Keratinocyte (primary cell): ENCODE measurements at regions not wholly inside any gene's neighbourhood (a gene's known extent, or its start where the extent isn't known, plus 50 kb on each side); places are given as distances from the start of the nearest gene placed in this dataset.

ENCODE experiments used
- DNase-seq: peaks from one replicate; pipeline ENCODE4 v3.0.0-alpha.2; 2011; ENCODE audit warnings: low read depth, missing footprints, low spot score
- FAIRE-seq: peaks from 2 replicates; lab custom pipeline; 2011; peaks lifted over from hg19 to GRCh38; lab: Jason Lieb, UNC
- H2AFZ ChIP-seq: 2 replicates; pipeline ENCODE4 v1.6.0; 2012; ENCODE audit warnings: low read length, control low read depth, inconsistent platforms; ENCODE audit not compliant: control insufficient read depth
- H3K27ac ChIP-seq: 2 replicates; pipeline ENCODE4 v1.5.1; 2011; ENCODE audit warnings: low read length; ENCODE audit not compliant: control insufficient read depth, insufficient read depth
- H3K27me3 ChIP-seq: 3 replicates; pipeline ENCODE4 v1.6.0; 2011; ENCODE audit warnings: low read length; ENCODE audit not compliant: control insufficient read depth, insufficient read depth; ENCODE audit errors: extremely low read depth
- H3K36me3 ChIP-seq, 2 experiments: 2 replicates in 1 of 2; 3 replicates in 1 of 2; pipeline ENCODE4 v1.5.1; 2011; ENCODE audit warnings: low read length in 2 of 2, mild to moderate bottlenecking in 1 of 2; ENCODE audit not compliant: control insufficient read depth in 2 of 2, insufficient read depth in 2 of 2; ENCODE audit errors: extremely low read depth in 1 of 2
- H3K4me1 ChIP-seq: 3 replicates; pipeline ENCODE4 v1.5.1; 2011; ENCODE audit warnings: low read length; ENCODE audit not compliant: control insufficient read depth, insufficient read depth; ENCODE audit errors: extremely low read depth
- H3K4me2 ChIP-seq: 3 replicates; pipeline ENCODE4 v1.6.0; 2011; ENCODE audit warnings: low read depth, low read length; ENCODE audit not compliant: control insufficient read depth, insufficient read depth; ENCODE audit errors: extremely low read depth
- H3K4me3 ChIP-seq, 3 experiments: fragments of 200-600 bp in 1 of 3; sonication (generic) in 1 of 3; 2 replicates in 2 of 3; 3 replicates in 1 of 3; pipeline ENCODE4 v1.5.1; 2011 to 2016; ENCODE audit warnings: low read length in 3 of 3, mild to moderate bottlenecking in 3 of 3, control low read depth in 2 of 3, inconsistent platforms in 1 of 3, low read depth in 1 of 3, mixed read lengths in 1 of 3, mixed run types in 1 of 3, moderate library complexity in 1 of 3; ENCODE audit not compliant: control insufficient read depth in 2 of 3, insufficient read depth in 2 of 3; ENCODE audit errors: extremely low read depth in 1 of 3
- H3K79me2 ChIP-seq: 2 replicates; pipeline ENCODE4 v1.6.0; 2012; ENCODE audit warnings: low read length; ENCODE audit not compliant: control insufficient read depth, insufficient read depth
- H3K9ac ChIP-seq: 3 replicates; pipeline ENCODE4 v1.6.0; 2011; ENCODE audit warnings: low read length; ENCODE audit not compliant: control insufficient read depth, insufficient read depth; ENCODE audit errors: extremely low read depth
- H3K9me1 ChIP-seq: 3 replicates; pipeline ENCODE4 v1.6.0; 2011; ENCODE audit warnings: low read length; ENCODE audit not compliant: control insufficient read depth, insufficient read depth; ENCODE audit errors: extremely low read depth
- H3K9me3 ChIP-seq: 2 replicates; pipeline ENCODE4 v1.5.1; 2012; ENCODE audit warnings: low read depth, low read length; ENCODE audit not compliant: control insufficient read depth
- H4K20me1 ChIP-seq: 3 replicates; pipeline ENCODE4 v1.6.0; 2011; ENCODE audit warnings: low read length; ENCODE audit not compliant: control insufficient read depth, insufficient read depth; ENCODE audit errors: extremely low read depth
- CTCF ChIP-seq, 3 experiments: IDR thresholded peaks in 1 of 3; conservative IDR thresholded peaks in 1 of 3; optimal IDR thresholded peaks in 1 of 3; 2 replicates in 2 of 3; 3 replicates in 1 of 3; pipeline versions ENCODE3 to v1.5.1; 2011; ENCODE audit warnings: low read length in 3 of 3, mild to moderate bottlenecking in 3 of 3, moderate library complexity in 2 of 3, control low read depth in 1 of 3, inconsistent platforms in 1 of 3; ENCODE audit not compliant: insufficient read depth in 2 of 3; ENCODE audit errors: extremely low read depth in 1 of 3
- EZH2 ChIP-seq: IDR thresholded peaks from one replicate; pipeline ENCODE4 v1.6.1; 2012; ENCODE audit warnings: inconsistent platforms, mild to moderate bottlenecking, low read length, moderate library complexity
- dilution Hi-C: fragments of 300-500 bp; cut with MboI; formaldehyde crosslinking; loops from one replicate; pipeline ENCODE4 v1.7.0; 2020; ENCODE audit warnings: low sequenced_read_pairs; ENCODE audit not compliant: extremely low pct_ligation_motif_present

- H3K27me3 ChIP-seq: peaks cover 3% of the 10 kb centered on the region
- DNase-seq: no peak
- H3K36me3 ChIP-seq: no peaks in the 10 kb centered on the region
Observed at GRCh38 chr12:11946161-11946560, 124.6 kb upstream of the BCL2L14 start.

GRCh38 chr12:11947213-11947612 lies 123.5 kb upstream of the BCL2L14 start:
- H3K9ac ChIP-seq: no peak overlapping the region
- dilution Hi-C loops: no loop called here
- H3K9me3 ChIP-seq: no peaks in the 10 kb centered on the region
- H3K4me2 ChIP-seq: no peak overlapping the region
- H3K4me3 ChIP-seq: no peak overlapping the region
- FAIRE-seq (no peak), DNase-seq (no peak)
- no peaks in the 10 kb centered on the region for H4K20me1 ChIP-seq
- no peak overlapping the region for H3K27ac ChIP-seq
- H3K79me2 ChIP-seq: no peaks in the 10 kb centered on the region
- no peaks in the 10 kb centered on the region for H3K36me3 ChIP-seq
- H2AFZ ChIP-seq: no peak overlapping the region
- no peaks in the 10 kb centered on the region for H3K9me1 ChIP-seq
- H3K4me1 ChIP-seq: peaks cover 2% of the 10 kb centered on the region
- TF ChIP-seq EZH2: no peak
- no peak for TF ChIP-seq CTCF (optimal IDR thresholded peaks at IDR 0.05 in 1 of 3, IDR thresholded peaks at IDR 0.05 in 1 of 3, conservative IDR thresholded peaks at IDR 0.05 in 1 of 3; ENCODE audit: extremely low read depth in 1 of 3, insufficient read depth in 2 of 3, low read length in 3 of 3)
- H3K27me3 ChIP-seq: peaks cover 3% of the 10 kb centered on the region

More at GRCh38 chr12:11946161-11946560, 124.6 kb upstream of the BCL2L14 start:
- no peak for TF ChIP-seq EZH2
- no peak for TF ChIP-seq CTCF (optimal IDR thresholded peaks at IDR 0.05 in 1 of 3, IDR thresholded peaks at IDR 0.05 in 1 of 3, conservative IDR thresholded peaks at IDR 0.05 in 1 of 3; ENCODE audit: extremely low read depth in 1 of 3, insufficient read depth in 2 of 3, low read length in 3 of 3)
- H3K27ac ChIP-seq: no peak overlapping the region
- no peaks in the 10 kb centered on the region for H3K9me1 ChIP-seq
- dilution Hi-C loops: no loop called here
- no peak overlapping the region for H3K4me2 ChIP-seq
- H4K20me1 ChIP-seq: no peaks in the 10 kb centered on the region
- H2AFZ ChIP-seq: no peak overlapping the region
- H3K9ac ChIP-seq: no peak overlapping the region
- H3K4me3 ChIP-seq: no peak overlapping the region
- H3K79me2 ChIP-seq: no peaks in the 10 kb centered on the region
- peaks cover 13% of the 10 kb centered on the region for H3K4me1 ChIP-seq
- H3K9me3 ChIP-seq: no peaks in the 10 kb centered on the region
- no peak for FAIRE-seq
